ENCODE measurements at regions not wholly inside any gene's neighbourhood (a gene's known extent, or its start where the extent isn't known, plus 50 kb on each side); places are given as distances from the start of the nearest gene placed in this dataset.

GRCh38 chr3:90011996-90012395, 904.6 kb downstream of the EPHA3 start:
- TF ChIP-seq CTCF (IDR thresholded peaks at IDR 0.05) (no peak), POLR2A (IDR thresholded peaks at IDR 0.05) (no peak)
